PC-3 (cell line): ENCODE measurements at regions not wholly inside any gene's neighbourhood (a gene's known extent, or its start where the extent isn't known, plus 50 kb on each side); places are given as distances from the start of the nearest gene placed in this dataset.

Experiments
- CTCF ChIP-seq: fragments of 300-600 bp; sonication (generic); conservative IDR thresholded peaks from 2 replicates; pipeline ENCODE4 v1.5.1; 2017; ENCODE audit warnings: antibody characterized with exemption, low read depth, mild to moderate bottlenecking, low read length
- EZH2 ChIP-seq: fragments of 300-600 bp; sonication (generic); IDR thresholded peaks from one replicate; pipeline ENCODE4 v1.6.1; 2017; ENCODE audit warnings: antibody characterized with exemption, mild to moderate bottlenecking, low read length; ENCODE audit not compliant: unreplicated experiment
- EZH2phosphoT487 ChIP-seq: fragments of 300-600 bp; sonication (generic); IDR thresholded peaks from 2 replicates; pipeline ENCODE4 v1.6.1; 2018; ENCODE audit warnings: mild to moderate bottlenecking, antibody characterized with exemption, low read length, borderline replicate concordance

DNA sequence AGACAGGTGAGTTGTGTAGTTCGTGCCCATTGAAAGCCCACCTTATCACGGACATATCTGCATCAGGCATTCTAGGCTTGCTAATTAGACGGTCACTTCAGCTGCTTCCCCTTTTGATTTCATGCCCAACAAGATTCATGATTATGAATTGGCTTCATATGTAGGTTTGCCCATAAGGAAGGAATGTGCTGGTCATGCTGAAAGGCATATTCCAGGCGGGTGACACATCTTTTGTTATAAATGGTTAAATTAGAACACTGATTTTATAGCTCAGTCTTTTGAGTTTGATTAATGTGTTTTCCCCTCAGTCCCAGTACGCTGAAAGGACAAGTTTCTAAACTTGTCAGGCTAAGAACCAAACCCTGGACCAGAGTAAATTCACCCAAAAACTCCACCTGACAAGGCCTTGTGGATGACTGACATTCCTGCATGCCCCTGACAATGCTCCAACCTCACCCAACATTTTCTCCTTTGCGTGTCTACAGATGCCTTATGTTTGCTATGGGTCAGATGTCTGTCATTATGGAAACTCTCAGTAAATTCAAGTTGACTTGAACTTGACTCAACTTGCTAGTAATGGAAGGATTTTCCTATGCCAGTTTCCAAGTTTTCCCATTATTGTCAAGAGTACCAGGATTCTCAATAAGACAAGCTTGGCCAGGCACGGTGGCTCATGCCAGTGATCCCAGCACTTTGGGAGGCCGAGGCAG is 421.9 kb downstream of the PMP22 start:
- no peak for TF ChIP-seq CTCF
- no peak for TF ChIP-seq EZH2phosphoT487
- no peak for TF ChIP-seq EZH2
